H9 (cell line): ENCODE measurements at regions not wholly inside any gene's neighbourhood (a gene's known extent, or its start where the extent isn't known, plus 50 kb on each side); places are given as distances from the start of the nearest gene placed in this dataset.

Source experiments
- DNase-seq: peaks from one replicate; pipeline ENCODE4 v3.0.0-alpha.2; 2017
- H2AFZ ChIP-seq: one replicate; pipeline ENCODE4 v1.6.1; 2013; ENCODE audit warnings: mild to moderate bottlenecking, low read length, control low read depth, moderate library complexity
- H2AK5ac ChIP-seq: 2 replicates; pipeline ENCODE4 v1.6.1; 2013; ENCODE audit warnings: low read length, control low read depth, mixed read lengths; ENCODE audit not compliant: insufficient read length
- H2BK120ac ChIP-seq: one replicate; pipeline ENCODE4 v1.6.1; 2013; ENCODE audit warnings: low read depth, mild to moderate bottlenecking, low read length, control low read depth, inconsistent platforms; ENCODE audit not compliant: poor library complexity, severe bottlenecking
- H2BK12ac ChIP-seq: 2 replicates; pipeline ENCODE4 v1.6.1; 2013; ENCODE audit warnings: low read length, control low read depth, mixed read lengths, low read depth; ENCODE audit not compliant: insufficient read length
- H2BK15ac ChIP-seq: 2 replicates; pipeline ENCODE4 v1.6.1; 2013; ENCODE audit warnings: low read depth, low read length, control low read depth
- H2BK20ac ChIP-seq: one replicate; pipeline ENCODE4 v1.6.1; 2013; ENCODE audit warnings: low read depth, mild to moderate bottlenecking, low read length, control low read depth, inconsistent platforms; ENCODE audit not compliant: poor library complexity, severe bottlenecking
- H2BK5ac ChIP-seq: 2 replicates; pipeline ENCODE4 v1.6.1; 2013; ENCODE audit warnings: low read length, control low read depth, mixed read lengths; ENCODE audit not compliant: insufficient read length
- H3K14ac ChIP-seq: 2 replicates; pipeline ENCODE4 v1.6.1; 2013; ENCODE audit warnings: low read length, control low read depth; ENCODE audit not compliant: insufficient read depth
- H3K18ac ChIP-seq: 2 replicates; pipeline ENCODE4 v1.6.1; 2013; ENCODE audit warnings: low read depth, mild to moderate bottlenecking, mixed read lengths, low read length, control low read depth; ENCODE audit not compliant: insufficient read length
- H3K23ac ChIP-seq: 2 replicates; pipeline ENCODE4 v1.6.1; 2013; ENCODE audit warnings: low read length, control low read depth, mixed read lengths, low read depth; ENCODE audit not compliant: insufficient read length
- H3K23me2 ChIP-seq: 2 replicates; pipeline ENCODE4 v1.6.1; 2013; ENCODE audit warnings: low read depth, mild to moderate bottlenecking, mixed read lengths, low read length, control low read depth; ENCODE audit not compliant: insufficient read length, poor library complexity, severe bottlenecking
- H3K27ac ChIP-seq: 2 replicates; pipeline ENCODE4 v1.5.1; 2013; ENCODE audit warnings: low read length, control low read depth, mixed read lengths, low read depth; ENCODE audit not compliant: insufficient read length
- H3K27me3 ChIP-seq: 2 replicates; pipeline ENCODE4 v1.6.1; 2013; ENCODE audit warnings: low read length, control low read depth, inconsistent platforms; ENCODE audit not compliant: insufficient read depth
- H3K4ac ChIP-seq: 2 replicates; pipeline ENCODE4 v1.6.1; 2013; ENCODE audit warnings: low read depth, mild to moderate bottlenecking, control low read depth, inconsistent platforms, low read length, moderate library complexity
- H3K4me1 ChIP-seq: 2 replicates; pipeline ENCODE4 v1.6.1; 2013; ENCODE audit warnings: low read length, control low read depth, inconsistent platforms; ENCODE audit not compliant: insufficient read depth
- H3K4me2 ChIP-seq: 2 replicates; pipeline ENCODE4 v1.6.1; 2013; ENCODE audit warnings: low read length, control low read depth, mixed read lengths; ENCODE audit not compliant: insufficient read length, insufficient read depth
- H3K56ac ChIP-seq: 2 replicates; pipeline ENCODE4 v1.6.1; 2013; ENCODE audit warnings: low read depth, mild to moderate bottlenecking, mixed read lengths, low read length, control low read depth; ENCODE audit not compliant: insufficient read length
- H3K79me1 ChIP-seq: 2 replicates; pipeline ENCODE4 v1.6.1; 2013; ENCODE audit warnings: low read depth, mild to moderate bottlenecking, moderate library complexity, low read length, control low read depth, inconsistent platforms; ENCODE audit not compliant: insufficient read depth, poor library complexity, severe bottlenecking
- H3K79me2 ChIP-seq: 2 replicates; pipeline ENCODE4 v1.6.1; 2013; ENCODE audit warnings: low read length, control low read depth, inconsistent platforms; ENCODE audit not compliant: insufficient read depth
- H3K9ac ChIP-seq: 2 replicates; pipeline ENCODE4 v1.6.1; 2013; ENCODE audit warnings: low read length, control low read depth, mixed read lengths; ENCODE audit not compliant: insufficient read length; ENCODE audit errors: extremely low read depth
- H3K9me3 ChIP-seq: one replicate; pipeline ENCODE4 v1.6.1; 2013; ENCODE audit warnings: low read depth, low read length, inconsistent platforms; ENCODE audit not compliant: control insufficient read depth
- H3T11ph ChIP-seq: one replicate; pipeline ENCODE4 v1.6.1; 2013; ENCODE audit warnings: mild to moderate bottlenecking, low read length, control low read depth, inconsistent platforms
- H4K20me1 ChIP-seq: one replicate; pipeline ENCODE4 v1.6.1; 2013; ENCODE audit not compliant: control insufficient read depth, insufficient read length, insufficient read depth
- H4K5ac ChIP-seq: 2 replicates; pipeline ENCODE4 v1.6.1; 2013; ENCODE audit warnings: low read depth, mild to moderate bottlenecking, mixed read lengths, low read length, control low read depth; ENCODE audit not compliant: insufficient read length
- H4K8ac ChIP-seq: replicated peaks from 2 replicates; pipeline ENCODE4 v1.6.1; 2013; ENCODE audit warnings: low read length, control low read depth, mixed read lengths, low read depth; ENCODE audit not compliant: insufficient read length
- H4K91ac ChIP-seq: 2 replicates; pipeline ENCODE4 v1.6.1; 2013; ENCODE audit warnings: low read depth, mild to moderate bottlenecking, moderate library complexity, mixed read lengths, low read length, control low read depth; ENCODE audit not compliant: insufficient read length
- H3K27ac Mint-ChIP-seq, 3 experiments: 2 replicates in 2 of 3; 3 replicates in 1 of 3; pipeline ENCODE4 v1.8.0; 2020 to 2021; ENCODE audit warnings: mixed read lengths in 3 of 3, mild to moderate bottlenecking in 1 of 3, moderate library complexity in 1 of 3
- H3K27me3 Mint-ChIP-seq: 2 replicates; pipeline ENCODE4 v1.8.0; 2021; ENCODE audit warnings: low read depth, mild to moderate bottlenecking, moderate library complexity, mixed read lengths
- H3K36me3 Mint-ChIP-seq, 3 experiments: 2 replicates in 2 of 3; 3 replicates in 1 of 3; pipeline ENCODE4 v1.8.0; 2020 to 2021; ENCODE audit warnings: low read depth in 3 of 3, mixed read lengths in 3 of 3; ENCODE audit not compliant: insufficient read depth in 1 of 3
- H3K4me1 Mint-ChIP-seq, 2 experiments: 2 replicates each; pipeline ENCODE4 v1.8.0; 2020; ENCODE audit warnings: mixed read lengths in 2 of 2
- H3K4me3 Mint-ChIP-seq, 2 experiments: 2 replicates in 1 of 2; 3 replicates in 1 of 2; pipeline ENCODE4 v1.8.0; 2020 to 2021; ENCODE audit warnings: mild to moderate bottlenecking in 2 of 2, mixed read lengths in 2 of 2, moderate library complexity in 1 of 2
- H3K9me3 Mint-ChIP-seq, 2 experiments: 2 replicates in 1 of 2; 3 replicates in 1 of 2; pipeline ENCODE4 v1.8.0; 2020; ENCODE audit warnings: mild to moderate bottlenecking in 2 of 2, mixed read lengths in 2 of 2, moderate library complexity in 1 of 2
- WGBS: extraction: QIAGEN DNeasy Blood & Tissue Kit; methylation state at CpG from one replicate; pipeline ENCODE4 v1.1.7; 2013; ENCODE audit warnings: missing lambda C conversion rate, low lambda C conversion rate, mixed read lengths; ENCODE audit not compliant: insufficient read length; ENCODE audit errors: extremely low coverage; 5-methylcytosine and 5-hydroxymethylcytosine counted together
- TF ChIP-seq, protein P1 (sequence below): fragments of 200-600 bp; sonication (generic); conservative IDR thresholded peaks from 3 replicates; pipeline ENCODE4 v1.8.0; 2021; ENCODE audit warnings: antibody characterized with exemption, mild to moderate bottlenecking

DNA sequence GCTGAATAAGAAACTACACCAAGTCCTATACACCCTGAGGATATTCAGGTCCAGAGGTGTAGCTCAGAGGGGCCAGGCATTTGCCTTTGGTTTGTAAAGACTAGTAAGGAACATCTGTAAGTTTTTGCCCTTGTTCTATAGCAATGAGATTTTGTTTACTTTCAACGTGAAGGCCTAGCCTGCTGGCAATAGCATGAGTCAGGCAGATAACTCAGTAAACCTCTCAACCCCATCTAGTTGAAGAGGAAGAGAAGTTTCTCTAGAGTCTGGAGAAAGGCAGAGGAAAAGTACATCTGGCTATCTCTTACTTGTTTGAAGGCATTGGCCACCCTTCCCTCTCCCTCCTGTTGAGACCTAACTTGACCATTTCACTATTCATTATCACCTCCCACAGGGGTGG lies 70.3 kb upstream of the ZNF521 start:
- H3K36me3 Mint-ChIP-seq = no peaks in the 10 kb centered on the region; a peak in 1 of 7 replicates
- no peak for DNase-seq
- H3K9ac ChIP-seq = no peak overlapping the region
- no peak overlapping the region for H3K18ac ChIP-seq
- H2BK120ac ChIP-seq = no peak overlapping the region
- H3K4me3 Mint-ChIP-seq = no peak overlapping the region
- H2BK15ac ChIP-seq = no peak overlapping the region
- no peak overlapping the region for H3T11ph ChIP-seq
- H4K8ac ChIP-seq = no peak overlapping the region
- peaks cover 1 to 4% of the 10 kb centered on the region in 2 experiments; a peak in 3 of 5 replicates for H3K9me3 Mint-ChIP-seq
- H3K27me3 ChIP-seq = no peaks in the 10 kb centered on the region
- TF ChIP-seq, protein P1, sequence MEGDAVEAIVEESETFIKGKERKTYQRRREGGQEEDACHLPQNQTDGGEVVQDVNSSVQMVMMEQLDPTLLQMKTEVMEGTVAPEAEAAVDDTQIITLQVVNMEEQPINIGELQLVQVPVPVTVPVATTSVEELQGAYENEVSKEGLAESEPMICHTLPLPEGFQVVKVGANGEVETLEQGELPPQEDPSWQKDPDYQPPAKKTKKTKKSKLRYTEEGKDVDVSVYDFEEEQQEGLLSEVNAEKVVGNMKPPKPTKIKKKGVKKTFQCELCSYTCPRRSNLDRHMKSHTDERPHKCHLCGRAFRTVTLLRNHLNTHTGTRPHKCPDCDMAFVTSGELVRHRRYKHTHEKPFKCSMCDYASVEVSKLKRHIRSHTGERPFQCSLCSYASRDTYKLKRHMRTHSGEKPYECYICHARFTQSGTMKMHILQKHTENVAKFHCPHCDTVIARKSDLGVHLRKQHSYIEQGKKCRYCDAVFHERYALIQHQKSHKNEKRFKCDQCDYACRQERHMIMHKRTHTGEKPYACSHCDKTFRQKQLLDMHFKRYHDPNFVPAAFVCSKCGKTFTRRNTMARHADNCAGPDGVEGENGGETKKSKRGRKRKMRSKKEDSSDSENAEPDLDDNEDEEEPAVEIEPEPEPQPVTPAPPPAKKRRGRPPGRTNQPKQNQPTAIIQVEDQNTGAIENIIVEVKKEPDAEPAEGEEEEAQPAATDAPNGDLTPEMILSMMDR = no peak
- H4K20me1 ChIP-seq = no peaks in the 10 kb centered on the region
- H3K23ac ChIP-seq = no peak overlapping the region
- H3K4me1 Mint-ChIP-seq = peaks cover 0 to 5% of the 10 kb centered on the region in 2 experiments; a peak in 2 of 4 replicates
- no peaks in the 10 kb centered on the region for H3K23me2 ChIP-seq
- H4K91ac ChIP-seq = no peak overlapping the region
- no peak overlapping the region for H2BK12ac ChIP-seq
- H3K4me2 ChIP-seq = no peak overlapping the region
- WGBS = no CpG with 5 or more reads among the region's 1 CpG
- no peak overlapping the region for H2BK5ac ChIP-seq
- H4K5ac ChIP-seq = no peak overlapping the region
- no peak overlapping the region for H3K27ac Mint-ChIP-seq
- no peak overlapping the region for H2AK5ac ChIP-seq
- H3K4me1 ChIP-seq = no peaks in the 10 kb centered on the region
- H3K56ac ChIP-seq = no peak overlapping the region
- H3K79me1 ChIP-seq = no peaks in the 10 kb centered on the region
- peaks cover 2% of the 10 kb centered on the region; the same call in 1 of the 2 replicates for H3K27me3 Mint-ChIP-seq
- no peak overlapping the region for H2AFZ ChIP-seq
- no peak overlapping the region for H3K4ac ChIP-seq
- H3K27ac ChIP-seq = no peak overlapping the region
- H2BK20ac ChIP-seq = no peak overlapping the region
- no peak overlapping the region for H3K14ac ChIP-seq
- H3K9me3 ChIP-seq = no peaks in the 10 kb centered on the region
- no peaks in the 10 kb centered on the region for H3K79me2 ChIP-seq
